Erythroblast (primary cell): ENCODE measurements at regions not wholly inside any gene's neighbourhood (a gene's known extent, or its start where the extent isn't known, plus 50 kb on each side); places are given as distances from the start of the nearest gene placed in this dataset.

Source experiments
- GATA1 ChIP-seq: IDR thresholded peaks from 2 replicates; pipeline ENCODE4 v1.6.1; 2011; ENCODE audit warnings: low read depth, mild to moderate bottlenecking, control low read depth, low read length, moderate library complexity
- POLR2A ChIP-seq: IDR thresholded peaks from 2 replicates; pipeline ENCODE4 v1.6.1; 2011; ENCODE audit warnings: mild to moderate bottlenecking, low read length

GRCh38 chr12:107605293-107605692, 80.3 kb upstream of the PWP1 start:
- TF ChIP-seq POLR2A, result no peak
- no peak for TF ChIP-seq GATA1
